Neural cell (in vitro differentiated cells): ENCODE measurements at regions not wholly inside any gene's neighbourhood (a gene's known extent, or its start where the extent isn't known, plus 50 kb on each side); places are given as distances from the start of the nearest gene placed in this dataset.
A peak's percentile ranks its signal among the peaks of the same experiment; 100 is the strongest.

Source experiments
- H2AFZ ChIP-seq: fragments of 200-600, 300-800 bp; sonication (generic), shearing (Covaris generic); 2 replicates; pipeline ENCODE4 v1.6.0; 2014; ENCODE audit warnings: low read depth, mild to moderate bottlenecking, antibody characterized with exemption, low read length, moderate library complexity
- H3F3A ChIP-seq: fragments of 200-600 bp; shearing (Covaris generic); 2 replicates; pipeline ENCODE4 v1.6.1; 2016; ENCODE audit warnings: mild to moderate bottlenecking, moderate library complexity, mixed read lengths, antibody characterized with exemption, low read length; ENCODE audit not compliant: insufficient read depth, poor library complexity, severe bottlenecking
- H3K27ac ChIP-seq: fragments of 200-600, 300-800 bp; sonication (generic), shearing (Covaris generic); 2 replicates; pipeline ENCODE4 v1.5.1; 2014; ENCODE audit warnings: mild to moderate bottlenecking, low read length, moderate library complexity
- H3K27me3 ChIP-seq: fragments of 300-800, 200-600 bp; sonication (generic), shearing (Covaris generic); 2 replicates; pipeline ENCODE4 v1.6.0; 2014; ENCODE audit warnings: mild to moderate bottlenecking, low read depth, low read length, moderate library complexity; ENCODE audit not compliant: insufficient read depth
- H3K36me3 ChIP-seq: fragments of 300-800, 200-600 bp; sonication (generic), shearing (Covaris generic); 2 replicates; pipeline ENCODE4 v1.5.1; 2014; ENCODE audit warnings: mild to moderate bottlenecking, antibody characterized with exemption, low read length, moderate library complexity; ENCODE audit not compliant: insufficient read depth
- H3K4me2 ChIP-seq: fragments of 300-800, 200-600 bp; sonication (generic), shearing (Covaris generic); 2 replicates; pipeline ENCODE4 v1.6.0; 2014; ENCODE audit warnings: mild to moderate bottlenecking, low read length
- H3K4me3 ChIP-seq: fragments of 300-800, 200-600 bp; sonication (generic), shearing (Covaris generic); 2 replicates; pipeline ENCODE4 v1.5.1; 2014; ENCODE audit warnings: mild to moderate bottlenecking, low read length, moderate library complexity
- H3K79me2 ChIP-seq: fragments of 200-600 bp; shearing (Covaris generic); replicated peaks from 2 replicates; pipeline ENCODE4 v1.6.0; 2014; ENCODE audit warnings: mild to moderate bottlenecking, low read length, moderate library complexity; ENCODE audit not compliant: insufficient read depth
- H3K9ac ChIP-seq: fragments of 300-800, 200-600 bp; sonication (generic), shearing (Covaris generic); 2 replicates; pipeline ENCODE4 v1.6.1; 2016; ENCODE audit warnings: mild to moderate bottlenecking, low read length, mixed read lengths
- H3K9me2 ChIP-seq: fragments of 200-600 bp; shearing (Covaris generic); 2 replicates; pipeline ENCODE4 v1.6.1; 2016; ENCODE audit warnings: mild to moderate bottlenecking, low read length, mixed read lengths; ENCODE audit not compliant: insufficient read depth
- H3K9me3 ChIP-seq: fragments of 200-600, 300-800 bp; sonication (generic), shearing (Covaris generic); 2 replicates; pipeline ENCODE4 v1.6.1; 2016; ENCODE audit warnings: mild to moderate bottlenecking, mixed run types, low read length, moderate library complexity, mixed read lengths
- H4K20me1 ChIP-seq: fragments of 200-600 bp; shearing (Covaris generic); 2 replicates; pipeline ENCODE4 v1.6.1; 2016; ENCODE audit warnings: mild to moderate bottlenecking, mixed run types; ENCODE audit not compliant: insufficient read depth
- CTCF ChIP-seq: fragments of 450-650 bp; IDR thresholded peaks from 2 replicates; pipeline ENCODE4 v1.5.1; 2014; ENCODE audit warnings: antibody characterized with exemption, mild to moderate bottlenecking, moderate library complexity; ENCODE audit not compliant: poor library complexity, severe bottlenecking
- EP300 ChIP-seq: fragments of 450-650 bp; conservative IDR thresholded peaks from 2 replicates; pipeline ENCODE4 v1.6.1; 2014; ENCODE audit warnings: antibody characterized with exemption, mild to moderate bottlenecking, moderate library complexity; ENCODE audit not compliant: poor library complexity, severe bottlenecking
- EZH2 ChIP-seq: fragments of 200-600, 300-800 bp; shearing (Covaris generic), sonication (generic); IDR thresholded peaks from 2 replicates; pipeline ENCODE4 v1.6.1; 2014; ENCODE audit warnings: antibody characterized with exemption, low read length, borderline replicate concordance, mild to moderate bottlenecking; ENCODE audit not compliant: insufficient read depth, poor library complexity, severe bottlenecking
- MXI1 ChIP-seq: fragments of 450-650 bp; conservative IDR thresholded peaks from 2 replicates; pipeline ENCODE4 v1.6.1; 2014; ENCODE audit warnings: antibody characterized with exemption, mild to moderate bottlenecking; ENCODE audit not compliant: poor library complexity, severe bottlenecking
- POLR2AphosphoS5 ChIP-seq: IDR thresholded peaks from 2 replicates; pipeline ENCODE4 v1.6.1; 2012
- RAD21 ChIP-seq: fragments of 450-650 bp; conservative IDR thresholded peaks from 2 replicates; pipeline ENCODE4 v1.6.1; 2014; ENCODE audit warnings: antibody characterized with exemption, mild to moderate bottlenecking, moderate library complexity
- REST ChIP-seq: IDR thresholded peaks from 2 replicates; pipeline ENCODE4 v1.6.1; 2012; ENCODE audit warnings: borderline replicate concordance
- SMC3 ChIP-seq: fragments of 450-650 bp; conservative IDR thresholded peaks from 2 replicates; pipeline ENCODE4 v1.6.1; 2014; ENCODE audit warnings: antibody characterized with exemption, mild to moderate bottlenecking, moderate library complexity; ENCODE audit not compliant: poor library complexity
- TAF1 ChIP-seq: IDR thresholded peaks from 2 replicates; pipeline ENCODE4 v1.6.1; 2012; ENCODE audit warnings: low read depth

GRCh38 chr13:99751517-99752199 lies 219.9 kb downstream of the ZIC5 start:
- no peaks in the 10 kb centered on the region for H4K20me1 ChIP-seq
- H3K4me3 ChIP-seq, result no peak overlapping the region
- no peak overlapping the region for H2AFZ ChIP-seq
- H3K27me3 ChIP-seq, result no peaks in the 10 kb centered on the region
- no peaks in the 10 kb centered on the region for H3K9me2 ChIP-seq
- no peaks in the 10 kb centered on the region for H3K9me3 ChIP-seq
- no peaks in the 10 kb centered on the region for H3F3A ChIP-seq
- H3K9ac ChIP-seq, result no peak overlapping the region
- no peak overlapping the region for H3K4me2 ChIP-seq
- no peaks in the 10 kb centered on the region for H3K79me2 ChIP-seq
- H3K36me3 ChIP-seq, result no peaks in the 10 kb centered on the region
- H3K27ac ChIP-seq, result no peak overlapping the region
- TF ChIP-seq POLR2AphosphoS5, result no peak

GRCh38 chr13:99750951-99751350 lies 220.6 kb downstream of the ZIC5 start:
- Histone ChIP-seq H3K4me2 (no peak overlapping the region), H3K79me2 (no peaks in the 10 kb centered on the region), H3K36me3 (no peaks in the 10 kb centered on the region), H3K9me2 (no peaks in the 10 kb centered on the region), H3K4me3 (no peak overlapping the region), H3K9me3 (no peaks in the 10 kb centered on the region), H3K27ac (no peak overlapping the region), H3K9ac (no peak overlapping the region), H4K20me1 (no peaks in the 10 kb centered on the region), H3K27me3 (no peaks in the 10 kb centered on the region), H2AFZ (no peak overlapping the region), H3F3A (no peaks in the 10 kb centered on the region)
- no peak for TF ChIP-seq REST
- no peak for TF ChIP-seq TAF1
- TF ChIP-seq SMC3, result no peak
- no peak for TF ChIP-seq EP300

GRCh38 chr13:99749271-99750019 lies 222.1 kb downstream of the ZIC5 start:
- Histone ChIP-seq H3K9me2 (no peaks in the 10 kb centered on the region), H3K79me2 (no peaks in the 10 kb centered on the region), H3K27ac (peak overlapping the region; percentile 26), H2AFZ (no peak overlapping the region), H3K4me3 (peak overlapping the region; percentile 10), H3K4me2 (no peak overlapping the region), H3K9ac (peak overlapping the region; percentile 7), H3K36me3 (no peaks in the 10 kb centered on the region), H4K20me1 (no peaks in the 10 kb centered on the region), H3F3A (no peaks in the 10 kb centered on the region), H3K27me3 (no peaks in the 10 kb centered on the region), H3K9me3 (no peaks in the 10 kb centered on the region)
- peak; percentile 13 for TF ChIP-seq EP300
- no peak for TF ChIP-seq POLR2AphosphoS5

- H3K36me3 ChIP-seq, result no peaks in the 10 kb centered on the region
- H3K9ac ChIP-seq, result no peak overlapping the region
- no peaks in the 10 kb centered on the region for H3K27me3 ChIP-seq
- H3K4me2 ChIP-seq, result no peak overlapping the region
- no peaks in the 10 kb centered on the region for H3K79me2 ChIP-seq
- H3K9me3 ChIP-seq, result no peaks in the 10 kb centered on the region
- no peak overlapping the region for H3K27ac ChIP-seq
- no peaks in the 10 kb centered on the region for H3K9me2 ChIP-seq
- H2AFZ ChIP-seq, result peak overlapping the region; percentile 40
- no peaks in the 10 kb centered on the region for H4K20me1 ChIP-seq
- H3K4me3 ChIP-seq, result no peak overlapping the region
- no peaks in the 10 kb centered on the region for H3F3A ChIP-seq
- TF ChIP-seq POLR2AphosphoS5, result no peak
- no peak for TF ChIP-seq MXI1
- TF ChIP-seq CTCF, result no peak
- TF ChIP-seq SMC3, result no peak
- no peak for TF ChIP-seq RAD21
- no peak for TF ChIP-seq EZH2
Observed at GRCh38 chr13:99747403-99747710, 224.2 kb downstream of the ZIC5 start.
